ENCODE measurements at regions not wholly inside any gene's neighbourhood (a gene's known extent, or its start where the extent isn't known, plus 50 kb on each side); places are given as distances from the start of the nearest gene placed in this dataset.

DNA sequence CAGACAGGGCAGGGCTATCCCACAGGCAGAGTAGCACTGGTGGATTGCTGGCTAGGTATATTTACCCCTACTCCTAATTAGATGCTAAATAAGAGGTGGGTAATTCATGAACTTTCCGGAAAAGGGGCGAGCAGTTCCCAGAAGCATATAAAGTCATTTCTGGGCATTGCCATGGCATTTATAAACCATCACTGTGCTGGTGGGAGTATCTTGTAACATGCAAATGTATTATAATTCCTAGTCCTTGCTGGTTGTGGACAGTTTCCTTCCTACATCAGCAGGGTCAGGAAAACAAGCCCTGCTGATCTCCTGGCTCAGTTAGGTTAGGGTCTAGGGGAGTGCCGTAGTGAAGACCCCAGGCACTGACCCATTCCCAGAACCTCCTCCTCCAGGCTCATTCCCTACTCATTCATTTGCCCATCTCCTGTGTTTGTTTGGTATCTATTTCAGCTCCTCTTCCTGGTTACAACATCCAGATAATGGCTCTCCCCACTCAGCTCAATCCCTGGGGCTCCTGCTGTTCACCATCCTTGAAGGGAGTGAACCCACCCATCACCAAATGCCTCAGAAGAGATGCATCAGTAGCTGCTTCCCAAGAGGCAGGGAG lies 282.7 kb downstream of the SRBD1 start:
- H3K9me3 ChIP-seq (replicated peaks in 1 of 3): no peaks in the 10 kb centered on the region
- no peaks in the 10 kb centered on the region for H3K4me1 ChIP-seq (replicated peaks in 1 of 2)
- no peak for DNase-seq
- WGBS, 4 donors: 56 to 87% (median 71%) methylated on average over 3 of the region's 3 CpGs
- no peaks in the 10 kb centered on the region for H3K36me3 ChIP-seq (replicated peaks in 1 of 2)
- H3K27ac ChIP-seq: no peak overlapping the region
- intact Hi-C loops (cut with DNase I): no loop called here
- no peaks in the 10 kb centered on the region for H3K27me3 ChIP-seq
- no peak overlapping the region for H3K4me3 ChIP-seq
- TF ChIP-seq, protein P1, sequence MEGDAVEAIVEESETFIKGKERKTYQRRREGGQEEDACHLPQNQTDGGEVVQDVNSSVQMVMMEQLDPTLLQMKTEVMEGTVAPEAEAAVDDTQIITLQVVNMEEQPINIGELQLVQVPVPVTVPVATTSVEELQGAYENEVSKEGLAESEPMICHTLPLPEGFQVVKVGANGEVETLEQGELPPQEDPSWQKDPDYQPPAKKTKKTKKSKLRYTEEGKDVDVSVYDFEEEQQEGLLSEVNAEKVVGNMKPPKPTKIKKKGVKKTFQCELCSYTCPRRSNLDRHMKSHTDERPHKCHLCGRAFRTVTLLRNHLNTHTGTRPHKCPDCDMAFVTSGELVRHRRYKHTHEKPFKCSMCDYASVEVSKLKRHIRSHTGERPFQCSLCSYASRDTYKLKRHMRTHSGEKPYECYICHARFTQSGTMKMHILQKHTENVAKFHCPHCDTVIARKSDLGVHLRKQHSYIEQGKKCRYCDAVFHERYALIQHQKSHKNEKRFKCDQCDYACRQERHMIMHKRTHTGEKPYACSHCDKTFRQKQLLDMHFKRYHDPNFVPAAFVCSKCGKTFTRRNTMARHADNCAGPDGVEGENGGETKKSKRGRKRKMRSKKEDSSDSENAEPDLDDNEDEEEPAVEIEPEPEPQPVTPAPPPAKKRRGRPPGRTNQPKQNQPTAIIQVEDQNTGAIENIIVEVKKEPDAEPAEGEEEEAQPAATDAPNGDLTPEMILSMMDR (IDR thresholded peaks at IDR 0.05): no peak
- no peak for TF ChIP-seq POLR2A (IDR thresholded peaks at IDR 0.05)

DNA sequence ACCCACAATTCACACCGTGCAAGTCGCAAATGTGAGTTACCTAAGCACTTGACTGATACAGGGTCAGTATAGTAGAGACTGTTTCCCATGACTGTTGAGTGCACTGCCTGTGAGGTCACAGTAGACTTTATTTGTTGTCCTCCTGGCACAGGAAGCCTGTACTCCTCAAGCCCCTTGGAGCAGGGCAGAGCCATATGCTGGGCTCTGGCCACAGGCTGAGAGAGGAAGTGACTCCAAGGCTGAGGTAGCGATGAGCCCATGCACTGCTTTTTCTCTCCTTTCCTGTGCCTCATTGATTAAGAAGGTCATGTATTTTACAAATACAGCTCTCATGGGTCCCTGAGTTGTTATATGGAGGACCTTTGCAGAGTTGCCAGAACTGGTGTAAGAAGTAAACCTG lies 287.7 kb downstream of the SRBD1 start:
- no peak overlapping the region for H3K4me3 ChIP-seq
- no peak for DNase-seq
- H3K27ac ChIP-seq: no peak overlapping the region
- H3K4me1 ChIP-seq (replicated peaks in 1 of 2): no peaks in the 10 kb centered on the region
- intact Hi-C loops (cut with DNase I): no loop called here
- TF ChIP-seq, protein P1 (IDR thresholded peaks at IDR 0.05): no peak
- TF ChIP-seq POLR2A (IDR thresholded peaks at IDR 0.05): no peak
- 85 to 97% (median 92%) methylated on average over 3 of the region's 3 CpGs for WGBS, 4 donors
- no peaks in the 10 kb centered on the region for H3K9me3 ChIP-seq (replicated peaks in 1 of 3)
- no peaks in the 10 kb centered on the region for H3K27me3 ChIP-seq
- no peaks in the 10 kb centered on the region for H3K36me3 ChIP-seq (replicated peaks in 1 of 2)

DNA sequence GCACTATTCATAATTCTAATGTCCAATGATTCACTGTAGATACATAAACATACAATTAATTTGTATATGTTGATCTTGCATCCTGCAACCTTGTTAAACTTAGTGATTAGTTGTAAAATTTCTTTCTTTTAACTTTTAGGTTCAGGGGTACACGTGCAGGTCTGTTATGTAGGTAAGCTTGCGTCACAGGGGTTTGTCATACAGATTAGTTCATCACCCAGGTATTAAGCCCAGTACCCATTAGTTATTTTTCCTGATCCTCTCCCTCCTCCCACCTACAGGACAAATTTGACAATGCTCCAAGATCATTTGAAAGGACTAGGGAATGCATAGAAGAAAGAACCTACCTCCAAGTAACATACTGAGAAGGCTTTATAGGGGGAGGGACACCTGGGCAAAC lies 290.1 kb downstream of the SRBD1 start:
- Histone ChIP-seq H3K27me3 (no peaks in the 10 kb centered on the region), H3K36me3 (replicated peaks in 1 of 2) (no peaks in the 10 kb centered on the region), H3K9me3 (replicated peaks in 1 of 3) (no peaks in the 10 kb centered on the region), H3K27ac (no peak overlapping the region), H3K4me1 (replicated peaks in 1 of 2) (no peaks in the 10 kb centered on the region), H3K4me3 (no peak overlapping the region)
- no peak for DNase-seq
- TF ChIP-seq POLR2A (IDR thresholded peaks at IDR 0.05): no peak
- TF ChIP-seq, protein P1 (IDR thresholded peaks at IDR 0.05): no peak
- intact Hi-C loops (cut with DNase I): no loop called here
- WGBS, 4 donors: 82 to 92% (median 85%) methylated on average over 2 of the region's 2 CpGs

DNA sequence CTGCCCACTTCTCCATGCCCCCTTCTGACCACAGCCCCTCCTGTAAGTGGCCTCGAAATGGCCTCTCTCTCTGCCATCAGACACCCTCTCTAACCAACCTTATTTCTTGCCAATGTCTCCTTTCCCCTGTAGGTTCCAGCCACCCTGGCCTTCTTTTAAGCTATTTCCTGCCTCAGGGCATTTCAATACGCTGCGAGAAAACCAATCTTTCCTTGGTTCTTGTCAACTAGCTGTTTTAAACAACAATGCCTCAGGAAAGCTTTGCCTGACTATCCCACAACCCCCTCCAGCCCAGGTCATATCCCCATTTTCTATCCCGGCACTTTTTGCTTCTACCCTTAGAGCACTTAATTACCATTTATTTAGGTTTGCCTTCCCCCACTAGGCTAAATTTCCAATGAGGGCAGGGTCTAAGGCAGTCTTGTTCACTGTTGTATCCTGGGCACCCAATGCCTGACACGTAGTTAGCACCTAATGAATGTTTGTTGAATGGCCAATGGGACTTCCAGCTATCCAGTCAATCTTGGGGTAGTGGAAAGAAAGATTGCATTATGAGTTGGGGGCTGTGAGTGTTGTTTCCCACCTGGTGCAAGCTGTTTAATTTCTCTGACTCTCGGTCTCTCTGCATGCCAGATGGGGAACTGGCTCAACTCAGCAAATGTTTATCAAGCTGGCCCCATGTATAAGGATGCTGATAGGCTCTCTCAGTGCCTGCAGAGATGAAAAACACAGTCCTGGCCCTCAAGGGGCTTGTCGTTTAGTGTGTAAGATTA lies 291.2 kb downstream of the SRBD1 start:
- 69 to 82% (median 81%) methylated on average over 7 of the region's 7 CpGs for WGBS, 4 donors
- TF ChIP-seq, protein P1 (IDR thresholded peaks at IDR 0.05): no peak
- no peak for TF ChIP-seq POLR2A (IDR thresholded peaks at IDR 0.05)

More for the DNA sequence above, 291.2 kb downstream of the SRBD1 start:
- Histone ChIP-seq H3K9me3 (replicated peaks in 1 of 3) (no peaks in the 10 kb centered on the region), H3K4me3 (no peak overlapping the region), H3K27me3 (no peaks in the 10 kb centered on the region), H3K27ac (no peak overlapping the region), H3K4me1 (replicated peaks in 1 of 2) (no peaks in the 10 kb centered on the region), H3K36me3 (replicated peaks in 1 of 2) (no peaks in the 10 kb centered on the region)
- no peak for DNase-seq
- intact Hi-C loops (cut with DNase I): no loop called here
